NT2/D1 (cell line): ENCODE measurements at regions not wholly inside any gene's neighbourhood (a gene's known extent, or its start where the extent isn't known, plus 50 kb on each side); places are given as distances from the start of the nearest gene placed in this dataset.
"Not testable (repeated sequence)": the region's sequence is repeated elsewhere in the genome, so short reads cannot be mapped to it uniquely, and the experiment has no call there.

Experiments used
- SUZ12 ChIP-seq: IDR thresholded peaks from 2 replicates; pipeline ENCODE4 v1.6.1; 2011; ENCODE audit not compliant: insufficient read length, insufficient read depth; ENCODE audit errors: extremely low read depth
- YY1 ChIP-seq: IDR thresholded peaks from 2 replicates; pipeline ENCODE4 v1.6.1; 2011; ENCODE audit not compliant: insufficient read length, insufficient read depth
- ZNF274 ChIP-seq: IDR thresholded peaks from 2 replicates; pipeline ENCODE4 v1.6.1; 2011; ENCODE audit warnings: mild to moderate bottlenecking, low read depth, low read length

GRCh38 chr22:23436354-23437106 is 143.6 kb downstream of the IGLL1 start:
- not testable (repeated sequence) for TF ChIP-seq SUZ12, YY1, ZNF274
